ENCODE measurements at regions not wholly inside any gene's neighbourhood (a gene's known extent, or its start where the extent isn't known, plus 50 kb on each side); places are given as distances from the start of the nearest gene placed in this dataset.

- no peak for TF ChIP-seq FOXK2 (IDR thresholded peaks at IDR 0.05)
- TF ChIP-seq ARNT (IDR thresholded peaks at IDR 0.05) = no peak
- TF ChIP-seq SP1 (IDR thresholded peaks at IDR 0.05) = no peak
- no peak for TF ChIP-seq BHLHE40 (IDR thresholded peaks at IDR 0.05; ENCODE audit: borderline replicate concordance)
- no peak for TF ChIP-seq SUZ12 (IDR thresholded peaks at IDR 0.05)
- no peak for TF ChIP-seq HDGF (IDR thresholded peaks at IDR 0.05; ENCODE audit: borderline replicate concordance)
- TF ChIP-seq FOXM1 (IDR thresholded peaks at IDR 0.05; ENCODE audit: borderline replicate concordance) = no peak
These were observed 670.8 kb upstream of the FANCL start for GRCh38 chr2:58911877-58912276.

Measured in HEK293T (cell line).